GM12872 (cell line): ENCODE measurements at regions not wholly inside any gene's neighbourhood (a gene's known extent, or its start where the extent isn't known, plus 50 kb on each side); places are given as distances from the start of the nearest gene placed in this dataset.

ENCODE experiments used
- CTCF ChIP-seq: IDR thresholded peaks from 3 replicates; pipeline ENCODE4 v1.5.1; 2011; ENCODE audit warnings: low read depth, mild to moderate bottlenecking, low read length, moderate library complexity; ENCODE audit not compliant: insufficient read depth

DNA sequence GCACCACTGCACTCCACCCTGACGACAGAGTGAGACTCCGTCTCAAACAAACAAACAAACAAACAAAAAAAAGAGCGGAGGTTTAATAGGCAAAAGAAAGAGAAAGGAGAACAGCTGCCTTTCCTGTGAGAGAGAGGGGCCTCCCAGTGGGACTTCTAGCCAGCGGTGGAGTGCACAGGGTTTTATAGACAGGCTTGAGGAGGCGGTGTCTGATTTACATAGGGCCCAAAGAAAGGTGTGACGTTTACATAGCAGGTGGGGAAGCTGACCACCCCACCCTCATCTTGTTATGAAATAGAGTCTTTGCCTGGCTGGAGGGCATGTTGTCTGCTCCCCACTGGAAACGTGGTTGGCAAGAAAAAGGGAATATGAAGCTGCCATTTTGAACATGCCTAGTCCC is 106.0 kb upstream of the CSNK1A1L start:
- no peak for TF ChIP-seq CTCF

GRCh38 chr13:37209621-37210580 is 104.4 kb upstream of the CSNK1A1L start:
- no peak for TF ChIP-seq CTCF

DNA sequence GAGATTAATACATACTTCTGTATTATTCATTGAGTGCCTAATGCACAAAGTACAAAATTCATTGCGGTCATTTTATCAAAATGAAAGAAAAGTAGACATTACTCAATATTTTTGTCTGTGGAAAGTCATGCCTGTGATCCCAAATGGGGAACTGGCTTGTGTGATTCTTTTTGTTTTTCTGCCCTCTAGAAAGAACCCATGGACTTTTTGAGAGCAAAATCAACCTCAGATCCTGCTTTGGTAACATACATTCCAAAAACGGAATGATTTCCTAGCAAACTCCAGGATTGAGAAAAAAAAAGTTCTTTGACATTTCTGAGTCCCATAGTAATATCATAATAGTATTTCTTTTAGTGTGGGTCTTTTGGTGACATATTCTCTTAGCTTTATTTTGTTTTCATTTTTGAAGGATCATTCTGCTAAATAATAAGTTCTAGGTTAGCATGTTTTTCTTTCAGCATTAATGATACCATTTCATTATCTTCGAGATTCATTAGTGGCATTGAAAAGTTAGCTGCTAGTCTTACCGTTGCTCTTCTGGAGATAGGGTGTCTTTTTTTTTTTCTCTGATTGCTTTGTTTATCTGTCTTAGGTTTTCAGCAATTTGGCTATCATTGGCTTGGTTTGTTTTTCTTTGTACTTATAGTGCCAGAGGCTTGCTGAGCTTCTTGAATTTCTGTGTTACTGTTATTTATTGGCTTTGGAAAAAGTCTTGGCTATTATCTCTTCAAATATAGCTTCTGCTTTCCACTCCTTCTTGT is 102.4 kb upstream of the CSNK1A1L start:
- TF ChIP-seq CTCF, result no peak

GRCh38 chr13:37202264-37202663 is 96.8 kb upstream of the CSNK1A1L start:
- no peak for TF ChIP-seq CTCF

GRCh38 chr13:37201081-37201480 is 95.6 kb upstream of the CSNK1A1L start:
- TF ChIP-seq CTCF, result no peak

GRCh38 chr13:37198629-37199028 is 93.2 kb upstream of the CSNK1A1L start:
- no peak for TF ChIP-seq CTCF

- no peak for TF ChIP-seq CTCF
Observed at GRCh38 chr13:37195621-37196020, 90.2 kb upstream of the CSNK1A1L start.
